Left colon (tissue), 2 donors: ENCODE measurements at regions not wholly inside any gene's neighbourhood (a gene's known extent, or its start where the extent isn't known, plus 50 kb on each side); places are given as distances from the start of the nearest gene placed in this dataset.
"Not testable (repeated sequence)": the region's sequence is repeated elsewhere in the genome, so short reads cannot be mapped to it uniquely, and the experiment has no call there.

ENCODE experiments used
- ATAC-seq: fragments of 200-7000 bp; cut with Tn5 transposase; one replicate; pipeline ENCODE4 v1.9.1; 2020; ENCODE audit warnings: mild to moderate bottlenecking, moderate library complexity
- DNase-seq, 2 donors: peaks; one replicate each; pipeline ENCODE4 v3.0.0-alpha.2; 2020
- intact Hi-C, 2 donors: fragments of 100-400 bp; cut with DNase I in 1 of 2; cut with micrococcal nuclease in 1 of 2; formaldehyde crosslinking; loops; one replicate each; pipeline versions ENCODE4 v1.11.2 to v1.14.0; 2022; cut with DNase I, micrococcal nuclease
- donor health status: DM: no; HTN: no; CAD: no.
- donor health status: DM: yes; HTN: yes; CAD: no.

GRCh38 chr3:31289584-31289983 is 243.1 kb upstream of the STT3B start:
- intact Hi-C loops = no loop called here
- ATAC-seq (no peak), DNase-seq (no peak)

GRCh38 chr3:31290046-31290445 is 242.7 kb upstream of the STT3B start:
- no peak for ATAC-seq
- intact Hi-C loops = no loop called here
- DNase-seq = no peak

- no peak for DNase-seq
- intact Hi-C loops = no loop called here
- ATAC-seq = no peak
Observed at GRCh38 chr3:31291818-31292217, 240.9 kb upstream of the STT3B start.

- no peak for DNase-seq
- intact Hi-C loops = no loop called here
- ATAC-seq = no peak
Observed at GRCh38 chr3:31294430-31295149, 238.1 kb upstream of the STT3B start.

GRCh38 chr3:31295150-31295765 is 237.5 kb upstream of the STT3B start:
- ATAC-seq = no peak
- intact Hi-C loops = no loop called here
- no peak for DNase-seq

GRCh38 chr3:31297726-31298298 is 234.9 kb upstream of the STT3B start:
- DNase-seq = no peak
- ATAC-seq = no peak
- intact Hi-C loops = no loop called here

- ATAC-seq (peak; percentile 75), DNase-seq (no peak)
- intact Hi-C loops = no loop called here
Observed at GRCh38 chr3:31300456-31301443, 232.0 kb upstream of the STT3B start.

- DNase-seq = no peak
- ATAC-seq = no peak
- intact Hi-C loops = no loop called here
Observed at GRCh38 chr3:31302343-31302742, 230.4 kb upstream of the STT3B start.

GRCh38 chr3:31305340-31305739 is 227.4 kb upstream of the STT3B start:
- intact Hi-C loops = no loop called here
- no peak for DNase-seq
- no peak for ATAC-seq

- DNase-seq = no peak
- ATAC-seq = no peak
- intact Hi-C loops = no loop called here
Observed at GRCh38 chr3:31307131-31307785, 225.5 kb upstream of the STT3B start.

GRCh38 chr3:31311559-31311958 is 221.2 kb upstream of the STT3B start:
- no peak for ATAC-seq
- intact Hi-C loops = no loop called here
- no peak for DNase-seq

GRCh38 chr3:31312400-31312799 is 220.3 kb upstream of the STT3B start:
- ATAC-seq = no peak
- intact Hi-C loops = no loop called here
- DNase-seq = no peak

GRCh38 chr3:31314258-31314657 is 218.5 kb upstream of the STT3B start:
- intact Hi-C loops = no loop called here
- no peak for DNase-seq
- ATAC-seq = no peak

- DNase-seq (no peak), ATAC-seq (no peak)
- intact Hi-C loops = no loop called here
Observed at GRCh38 chr3:31319332-31319731, 213.4 kb upstream of the STT3B start.

- DNase-seq (no peak), ATAC-seq (no peak)
- intact Hi-C loops = no loop called here
Observed at GRCh38 chr3:31321620-31322019, 211.1 kb upstream of the STT3B start.

GRCh38 chr3:31322460-31322859 is 210.3 kb upstream of the STT3B start:
- intact Hi-C loops = no loop called here

GRCh38 chr3:31327826-31328357 is 204.8 kb upstream of the STT3B start:
- ATAC-seq, intact Hi-C loops, DNase-seq: not testable (repeated sequence)

More at GRCh38 chr3:31322460-31322859, 210.3 kb upstream of the STT3B start:
- ATAC-seq (no peak), DNase-seq (no peak)

- no peak for DNase-seq
- ATAC-seq = no peak
Observed at GRCh38 chr3:31331278-31331677, 201.4 kb upstream of the STT3B start.

GRCh38 chr3:31341130-31341529 is 191.6 kb upstream of the STT3B start:
- DNase-seq (no peak), ATAC-seq (no peak)
- intact Hi-C loops = no loop called here

More at GRCh38 chr3:31331278-31331677, 201.4 kb upstream of the STT3B start:
- intact Hi-C loops = no loop called here
